Spinal cord (tissue), 9 donors: ENCODE measurements at regions not wholly inside any gene's neighbourhood (a gene's known extent, or its start where the extent isn't known, plus 50 kb on each side); places are given as distances from the start of the nearest gene placed in this dataset.
"Not testable (repeated sequence)": the region's sequence is repeated elsewhere in the genome, so short reads cannot be mapped to it uniquely, and the experiment has no call there.

ENCODE experiments used
- DNase-seq, 6 donors: peaks; one replicate each; pipeline versions ENCODE4 v3.0.0 to v3.0.0-alpha.2; 2013 to 2015; ENCODE audit warnings: low spot score in 6 of 6, low read depth in 4 of 6
- H3K27ac ChIP-seq: one replicate; pipeline ENCODE4 v1.5.1; 2013; ENCODE audit warnings: low read depth, low read length, control low read depth
- H3K27me3 ChIP-seq: one replicate; pipeline ENCODE4 v1.6.1; 2013; ENCODE audit warnings: low read length; ENCODE audit not compliant: control insufficient read depth, insufficient read depth
- H3K36me3 ChIP-seq: one replicate; pipeline ENCODE4 v1.6.1; 2013; ENCODE audit warnings: low read length; ENCODE audit not compliant: control insufficient read depth, insufficient read depth
- H3K4me1 ChIP-seq: one replicate; pipeline ENCODE4 v1.6.1; 2013; ENCODE audit warnings: low read length; ENCODE audit not compliant: control insufficient read depth, insufficient read depth
- H3K4me3 ChIP-seq: one replicate; pipeline ENCODE4 v1.5.1; 2013; ENCODE audit warnings: low read depth, low read length, control low read depth
- H3K9me3 ChIP-seq: one replicate; pipeline ENCODE4 v1.6.1; 2013; ENCODE audit warnings: low read length; ENCODE audit not compliant: control insufficient read depth, insufficient read depth
- WGBS: methylation state at CpG from one replicate; pipeline ENCODE4 v1.1.5; 2013; ENCODE audit warnings: missing lambda C conversion rate; ENCODE audit not compliant: insufficient coverage; 5-methylcytosine and 5-hydroxymethylcytosine counted together
- donor health status: healthy.

DNA sequence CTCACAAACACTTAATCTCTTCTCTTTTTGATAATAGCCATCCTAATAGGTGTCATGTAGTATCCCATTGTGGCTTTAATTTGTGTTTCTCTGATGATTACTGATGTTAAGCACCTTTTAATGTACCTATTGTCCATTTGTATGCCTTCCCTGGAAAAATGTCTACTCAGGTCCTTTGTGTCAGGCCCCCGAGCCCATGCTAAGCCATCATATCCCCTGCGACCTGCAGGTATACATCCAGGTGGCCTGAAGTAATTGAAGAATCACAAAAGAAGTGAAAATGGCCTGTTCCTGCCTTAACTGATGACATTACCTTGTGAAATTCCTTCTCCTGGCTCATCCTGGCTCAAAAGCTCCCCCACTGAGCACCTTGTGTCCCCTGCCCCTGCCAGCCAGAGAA lies 269.4 kb downstream of the NUF2 start:
- DNase-seq, H3K4me3 ChIP-seq, H3K4me1 ChIP-seq, H3K27me3 ChIP-seq, H3K9me3 ChIP-seq, H3K36me3 ChIP-seq, H3K27ac ChIP-seq: not testable (repeated sequence)
- WGBS: 83% methylated on average over 1 of the region's 2 CpGs

DNA sequence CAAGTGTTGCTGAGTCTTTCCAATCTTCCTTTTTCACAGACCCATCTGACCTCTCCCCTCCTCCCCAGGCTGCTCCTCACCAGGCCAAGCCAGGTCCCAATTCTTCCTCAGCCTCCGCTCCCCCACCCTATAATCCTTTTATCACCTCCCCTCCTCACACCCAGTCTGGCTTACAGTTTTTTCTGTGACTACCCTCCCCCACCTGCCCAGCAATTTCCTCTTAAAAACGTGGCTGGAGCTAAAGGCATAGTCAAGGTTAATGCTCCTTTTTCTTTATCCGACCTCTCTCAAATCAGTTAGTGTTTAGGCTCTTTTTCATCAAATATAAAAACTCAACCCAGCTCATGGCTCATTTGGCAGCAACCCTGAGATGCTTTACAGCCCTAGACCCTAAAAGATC lies 270.9 kb downstream of the NUF2 start:
- DNase-seq, H3K9me3 ChIP-seq, H3K36me3 ChIP-seq, H3K27ac ChIP-seq, H3K27me3 ChIP-seq, H3K4me1 ChIP-seq, H3K4me3 ChIP-seq: not testable (repeated sequence)
- WGBS: 85% methylated on average over 3 of the region's 3 CpGs

DNA sequence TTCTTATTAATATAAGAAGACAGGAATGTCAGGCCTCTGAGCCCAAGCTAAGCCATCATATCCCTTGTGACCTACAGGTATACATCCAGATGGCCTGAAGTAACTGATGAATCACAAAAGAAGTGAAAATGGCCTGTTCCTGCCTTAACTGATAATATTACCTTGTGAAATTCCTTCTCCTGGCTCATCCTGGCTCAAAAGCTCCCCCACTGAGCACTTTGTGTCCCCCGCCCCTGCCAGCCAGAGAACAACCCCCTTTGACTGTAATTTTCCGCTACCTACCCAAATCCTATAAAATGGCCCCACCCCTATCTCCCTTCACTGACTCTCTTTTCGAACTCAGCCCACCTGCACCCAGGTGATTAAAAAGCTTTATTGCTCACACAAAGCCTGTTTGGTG lies 274.4 kb downstream of the NUF2 start:
- H3K27ac ChIP-seq, H3K36me3 ChIP-seq, H3K4me3 ChIP-seq, DNase-seq, H3K9me3 ChIP-seq, H3K4me1 ChIP-seq, H3K27me3 ChIP-seq: not testable (repeated sequence)
- WGBS: no CpG with 5 or more reads among the region's 3 CpGs

DNA sequence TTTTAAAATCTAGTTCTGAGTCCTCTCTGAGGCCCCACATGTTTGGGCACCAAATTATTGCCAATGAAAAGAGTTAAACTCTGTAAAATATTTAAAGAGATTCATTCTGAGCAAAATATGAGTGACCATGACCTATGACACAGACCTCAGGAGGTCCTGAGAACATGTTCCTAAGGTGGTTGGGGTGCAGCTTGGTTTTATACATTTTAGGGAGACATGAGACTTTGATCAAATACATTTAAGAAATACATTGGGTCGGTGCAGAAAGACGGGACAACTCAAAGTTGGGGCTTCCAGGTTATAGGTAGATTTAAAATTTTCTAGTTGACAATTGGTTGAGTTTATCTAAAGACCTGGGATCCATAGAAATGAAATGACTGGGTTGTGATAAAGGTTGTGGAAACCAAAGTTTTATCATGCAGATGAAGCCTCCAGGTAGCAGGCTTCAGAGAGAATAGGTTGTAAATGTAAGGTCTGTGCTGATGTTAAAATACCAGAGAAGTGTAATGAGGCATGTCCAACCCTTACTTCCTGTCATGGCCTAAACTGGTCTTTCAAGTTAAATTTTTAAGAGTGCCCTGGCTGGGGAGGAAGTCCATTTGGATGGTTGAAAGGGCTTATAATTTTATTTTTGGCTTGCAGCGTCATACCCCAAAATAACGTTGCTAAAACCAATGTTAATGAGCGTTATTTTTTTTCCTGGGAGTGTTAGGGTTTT lies 274.9 kb downstream of the NUF2 start:
- Histone ChIP-seq H3K27ac (no peak overlapping the region), H3K4me1 (no peaks in the 10 kb centered on the region), H3K9me3 (no peaks in the 10 kb centered on the region), H3K27me3 (no peaks in the 10 kb centered on the region), H3K36me3 (no peaks in the 10 kb centered on the region), H3K4me3 (no peak overlapping the region)
- DNase-seq: no peak
- 25% methylated on average over 2 of the region's 5 CpGs for whole genome bisulfite sequencing

DNA sequence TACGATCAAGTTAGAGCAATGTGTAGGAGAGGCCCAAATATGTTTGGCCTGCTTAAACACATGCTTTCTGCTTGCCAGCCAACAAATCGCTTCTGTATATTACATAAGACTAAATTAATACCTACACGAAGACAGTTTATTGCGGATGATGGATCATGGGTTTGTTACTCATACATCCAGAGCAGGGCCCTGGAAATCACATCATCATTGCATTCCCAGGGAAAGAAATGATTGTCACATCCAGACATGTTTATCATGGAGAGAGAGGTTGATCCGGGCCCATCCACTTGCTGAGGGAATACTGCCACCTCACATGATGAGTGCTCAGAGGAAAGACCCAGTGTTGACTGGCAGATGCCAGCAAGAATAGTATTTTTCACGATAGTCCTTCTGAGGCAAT lies 282.6 kb downstream of the NUF2 start:
- no peaks in the 10 kb centered on the region for H3K4me1 ChIP-seq
- H3K9me3 ChIP-seq: no peaks in the 10 kb centered on the region
- peak in 1 of 6 donors; percentile 28 for DNase-seq
- H3K4me3 ChIP-seq: no peak overlapping the region
- H3K27ac ChIP-seq: no peak overlapping the region
- H3K27me3 ChIP-seq: no peaks in the 10 kb centered on the region
- H3K36me3 ChIP-seq: no peaks in the 10 kb centered on the region
- 95% methylated on average over 2 of the region's 6 CpGs for WGBS

DNA sequence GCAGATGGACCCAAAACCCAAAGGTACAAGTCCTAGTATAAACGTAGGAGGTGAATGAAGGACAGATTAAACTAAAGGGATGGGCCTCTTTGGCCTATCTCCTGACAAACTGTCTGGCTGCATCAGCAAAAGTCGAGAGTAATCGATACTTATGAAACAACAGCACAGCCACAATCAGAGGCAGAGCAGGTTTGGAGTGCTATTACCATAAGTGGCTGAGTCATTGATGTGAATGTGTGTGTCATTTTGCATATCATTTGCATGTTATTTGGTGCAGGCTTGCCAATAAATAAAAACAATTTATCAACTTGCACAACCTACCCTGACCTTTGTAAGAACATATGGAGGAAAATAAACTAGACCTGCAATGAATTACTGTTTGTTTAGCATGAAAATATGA lies 283.1 kb downstream of the NUF2 start:
- no peaks in the 10 kb centered on the region for H3K36me3 ChIP-seq
- no peak for DNase-seq
- no peaks in the 10 kb centered on the region for H3K27me3 ChIP-seq
- whole genome bisulfite sequencing: no CpG with 5 or more reads among the region's 3 CpGs
- H3K27ac ChIP-seq: no peak overlapping the region
- H3K4me1 ChIP-seq: no peaks in the 10 kb centered on the region
- no peak overlapping the region for H3K4me3 ChIP-seq
- no peaks in the 10 kb centered on the region for H3K9me3 ChIP-seq

DNA sequence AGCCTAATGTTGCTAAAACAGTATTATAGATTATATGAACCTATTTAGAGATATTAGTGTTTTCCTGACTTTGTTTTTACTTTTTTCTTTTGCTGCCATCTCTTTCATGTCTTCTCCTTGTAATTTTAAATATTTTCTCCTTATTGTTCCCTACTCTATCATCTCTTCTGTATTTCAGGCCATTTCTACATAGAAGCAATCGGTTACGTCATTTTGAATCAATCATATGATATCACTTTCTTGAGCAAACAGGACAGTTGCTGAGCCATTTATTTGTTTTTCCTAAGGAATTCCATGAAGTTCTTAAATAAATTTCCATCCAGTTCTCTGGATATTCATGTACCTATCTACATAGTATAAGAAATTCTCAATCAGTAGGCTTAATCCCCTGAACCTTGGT lies 287.2 kb downstream of the NUF2 start:
- Histone ChIP-seq H3K27ac (no peak overlapping the region), H3K36me3 (no peaks in the 10 kb centered on the region), H3K4me1 (no peaks in the 10 kb centered on the region), H3K4me3 (no peak overlapping the region), H3K9me3 (no peaks in the 10 kb centered on the region), H3K27me3 (no peaks in the 10 kb centered on the region)
- no CpG with 5 or more reads among the region's 2 CpGs for WGBS
- DNase-seq: no peak

DNA sequence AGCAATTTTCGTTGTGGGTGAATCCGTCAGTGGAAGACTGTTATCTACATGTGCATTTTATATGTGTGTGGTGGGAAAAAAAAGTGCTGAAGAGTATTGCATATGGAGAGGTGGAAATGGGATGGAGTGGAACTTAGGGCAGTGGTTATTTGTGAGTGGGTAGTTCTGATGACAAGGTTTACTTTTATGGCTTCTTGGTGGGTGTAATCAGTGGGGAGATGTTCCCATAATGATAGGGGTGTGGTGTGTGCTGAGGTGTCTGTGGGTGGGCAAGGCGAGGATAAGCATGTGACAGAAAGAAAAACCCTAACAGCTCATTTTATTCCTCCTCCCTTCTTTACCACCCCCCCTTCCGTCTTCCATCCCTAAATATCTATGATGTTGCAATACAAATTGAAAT lies 288.1 kb downstream of the NUF2 start:
- no peaks in the 10 kb centered on the region for H3K27me3 ChIP-seq
- 90% methylated on average over 2 of the region's 4 CpGs for WGBS

DNA sequence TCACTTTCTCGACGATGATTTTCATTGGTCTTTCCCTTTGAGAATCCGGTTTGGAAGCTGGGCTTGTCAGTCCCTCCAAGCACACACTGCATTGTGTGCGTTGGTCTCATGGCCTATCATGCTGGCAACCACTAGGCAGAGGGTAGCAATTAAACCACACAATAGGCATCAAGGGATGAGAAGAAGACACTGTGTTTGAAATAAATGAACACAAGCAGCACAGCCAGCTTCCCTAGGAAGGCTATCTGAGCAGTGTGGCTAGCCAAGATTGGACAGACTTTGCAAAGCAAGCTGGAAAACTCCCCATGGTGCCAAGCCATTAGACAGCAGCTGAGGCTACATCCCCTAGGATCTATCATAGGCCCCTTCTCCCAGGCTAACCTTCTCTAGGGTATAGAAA lies 288.7 kb downstream of the NUF2 start:
- Histone ChIP-seq H3K9me3 (no peaks in the 10 kb centered on the region), H3K4me1 (no peaks in the 10 kb centered on the region), H3K27me3 (no peaks in the 10 kb centered on the region), H3K4me3 (no peak overlapping the region), H3K27ac (no peak overlapping the region), H3K36me3 (no peaks in the 10 kb centered on the region)
- peak in 3 of 6 donors; percentile 11 to 60 (median 35) for DNase-seq
- 65% methylated on average over 4 of the region's 4 CpGs for WGBS

More for the DNA sequence above, 288.1 kb downstream of the NUF2 start:
- H3K9me3 ChIP-seq: no peaks in the 10 kb centered on the region
- no peaks in the 10 kb centered on the region for H3K4me1 ChIP-seq
- no peaks in the 10 kb centered on the region for H3K36me3 ChIP-seq
- H3K27ac ChIP-seq: no peak overlapping the region
- DNase-seq: no peak
- H3K4me3 ChIP-seq: no peak overlapping the region

DNA sequence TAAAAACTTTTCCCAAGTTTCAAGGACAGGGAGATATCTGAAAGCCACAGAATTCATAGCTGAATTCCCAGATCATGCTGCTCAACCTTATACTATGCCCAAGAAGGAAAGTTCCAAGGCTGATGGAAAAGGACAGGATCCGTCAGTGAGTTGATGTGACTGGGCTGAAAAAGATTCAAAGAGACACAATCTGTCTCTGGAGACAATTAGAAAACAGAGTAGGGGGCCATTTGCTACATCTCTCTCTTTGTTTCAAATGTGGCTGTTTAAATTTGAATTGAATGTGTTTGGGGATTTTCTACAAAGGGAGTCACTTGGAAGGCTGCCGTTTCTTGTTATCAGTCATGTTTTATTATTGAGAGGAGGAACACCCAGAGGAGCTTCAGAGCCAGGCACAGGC lies 292.6 kb downstream of the NUF2 start:
- no peaks in the 10 kb centered on the region for H3K27me3 ChIP-seq
- no peaks in the 10 kb centered on the region for H3K9me3 ChIP-seq
- H3K27ac ChIP-seq: no peak overlapping the region
- 50% methylated on average over 1 of the region's 2 CpGs for WGBS
- DNase-seq: peak in 2 of 6 donors; percentile 7 to 11
- no peak overlapping the region for H3K4me3 ChIP-seq
- H3K36me3 ChIP-seq: no peaks in the 10 kb centered on the region
- H3K4me1 ChIP-seq: no peaks in the 10 kb centered on the region
